HG02852 (cell line): ENCODE measurements at regions not wholly inside any gene's neighbourhood (a gene's known extent, or its start where the extent isn't known, plus 50 kb on each side); places are given as distances from the start of the nearest gene placed in this dataset.
A peak's percentile ranks its signal among the peaks of the same experiment; 100 is the strongest.
"Not testable (repeated sequence)": the region's sequence is repeated elsewhere in the genome, so short reads cannot be mapped to it uniquely, and the experiment has no call there.

Experiments used
- ATAC-seq: cut with Tn5 transposase; IDR thresholded peaks from one replicate; pipeline ENCODE4 v1.9.1; 2021; ENCODE audit warnings: mild to moderate bottlenecking, moderate library complexity; ENCODE audit not compliant: unreplicated experiment

GRCh38 chr6:98395610-98396166, 438.7 kb upstream of the POU3F2 start:
- no peak for ATAC-seq

- no peak for ATAC-seq
These were observed 418.3 kb upstream of the POU3F2 start for GRCh38 chr6:98416027-98416426.

- ATAC-seq = not testable (repeated sequence)
These were observed 417.7 kb upstream of the POU3F2 start for GRCh38 chr6:98416497-98417158.

- peak; percentile 88 for ATAC-seq
These were observed 400.9 kb upstream of the POU3F2 start for GRCh38 chr6:98433325-98434056.

GRCh38 chr6:98443633-98444032, 390.7 kb upstream of the POU3F2 start:
- ATAC-seq = no peak

- ATAC-seq = no peak
These were observed 381.7 kb upstream of the POU3F2 start for GRCh38 chr6:98452685-98453084.

- no peak for ATAC-seq
These were observed 379.5 kb upstream of the POU3F2 start for GRCh38 chr6:98454809-98455322.

- no peak for ATAC-seq
These were observed 375.7 kb upstream of the POU3F2 start for GRCh38 chr6:98458708-98459107.

- ATAC-seq = no peak
These were observed 371.1 kb upstream of the POU3F2 start for GRCh38 chr6:98463038-98464000.

- no peak for ATAC-seq
These were observed 367.3 kb upstream of the POU3F2 start for GRCh38 chr6:98467091-98467490.

- no peak for ATAC-seq
These were observed 366.5 kb upstream of the POU3F2 start for GRCh38 chr6:98467902-98468301.

GRCh38 chr6:98469141-98469540, 365.2 kb upstream of the POU3F2 start:
- ATAC-seq = no peak

GRCh38 chr6:98470821-98471220, 363.6 kb upstream of the POU3F2 start:
- ATAC-seq = no peak

GRCh38 chr6:98471444-98471843, 362.9 kb upstream of the POU3F2 start:
- ATAC-seq = no peak

- ATAC-seq = no peak
These were observed 357.1 kb upstream of the POU3F2 start for GRCh38 chr6:98477231-98477630.

GRCh38 chr6:98484696-98485095, 349.7 kb upstream of the POU3F2 start:
- no peak for ATAC-seq

- ATAC-seq = no peak
These were observed 348.8 kb upstream of the POU3F2 start for GRCh38 chr6:98485593-98485992.

GRCh38 chr6:98486057-98486456, 348.3 kb upstream of the POU3F2 start:
- no peak for ATAC-seq

- ATAC-seq = no peak
These were observed 346.8 kb upstream of the POU3F2 start for GRCh38 chr6:98487612-98488011.

- no peak for ATAC-seq
These were observed 336.1 kb upstream of the POU3F2 start for GRCh38 chr6:98498144-98498775.
